Testis (tissue), 2 donors: ENCODE measurements at regions not wholly inside any gene's neighbourhood (a gene's known extent, or its start where the extent isn't known, plus 50 kb on each side); places are given as distances from the start of the nearest gene placed in this dataset.

Source experiments
- CTCF ChIP-seq, 3 experiments: fragments of 450-650 bp in 2 of 3; fragments of 200-600 bp in 1 of 3; sonication (generic) in 1 of 3; IDR thresholded peaks; one replicate each; pipeline ENCODE4 v1.5.1; 2016 to 2019; ENCODE audit warnings: antibody characterized with exemption in 3 of 3, mild to moderate bottlenecking in 2 of 3, moderate library complexity in 1 of 3
- POLR2A ChIP-seq: fragments of 450-650 bp; IDR thresholded peaks from one replicate; pipeline ENCODE4 v1.6.1; 2017; ENCODE audit warnings: antibody characterized with exemption, mild to moderate bottlenecking, moderate library complexity

GRCh38 chr3:106428565-106428994 is 559.8 kb upstream of the CBLB start:
- no peak for TF ChIP-seq CTCF (IDR thresholded peaks at IDR 0.05)
- TF ChIP-seq POLR2A: no peak
